Neural cell (in vitro differentiated cells): ENCODE measurements at regions not wholly inside any gene's neighbourhood (a gene's known extent, or its start where the extent isn't known, plus 50 kb on each side); places are given as distances from the start of the nearest gene placed in this dataset.

ENCODE experiments used
- H2AFZ ChIP-seq: fragments of 200-600, 300-800 bp; sonication (generic), shearing (Covaris generic); 2 replicates; pipeline ENCODE4 v1.6.0; 2014; ENCODE audit warnings: low read depth, mild to moderate bottlenecking, antibody characterized with exemption, low read length, moderate library complexity
- H3F3A ChIP-seq: fragments of 200-600 bp; shearing (Covaris generic); 2 replicates; pipeline ENCODE4 v1.6.1; 2016; ENCODE audit warnings: mild to moderate bottlenecking, moderate library complexity, mixed read lengths, antibody characterized with exemption, low read length; ENCODE audit not compliant: insufficient read depth, poor library complexity, severe bottlenecking
- H3K27ac ChIP-seq: fragments of 200-600, 300-800 bp; sonication (generic), shearing (Covaris generic); 2 replicates; pipeline ENCODE4 v1.5.1; 2014; ENCODE audit warnings: mild to moderate bottlenecking, low read length, moderate library complexity
- H3K27me3 ChIP-seq: fragments of 300-800, 200-600 bp; sonication (generic), shearing (Covaris generic); 2 replicates; pipeline ENCODE4 v1.6.0; 2014; ENCODE audit warnings: mild to moderate bottlenecking, low read depth, low read length, moderate library complexity; ENCODE audit not compliant: insufficient read depth
- H3K36me3 ChIP-seq: fragments of 300-800, 200-600 bp; sonication (generic), shearing (Covaris generic); 2 replicates; pipeline ENCODE4 v1.5.1; 2014; ENCODE audit warnings: mild to moderate bottlenecking, antibody characterized with exemption, low read length, moderate library complexity; ENCODE audit not compliant: insufficient read depth
- H3K4me2 ChIP-seq: fragments of 300-800, 200-600 bp; sonication (generic), shearing (Covaris generic); 2 replicates; pipeline ENCODE4 v1.6.0; 2014; ENCODE audit warnings: mild to moderate bottlenecking, low read length
- H3K4me3 ChIP-seq: fragments of 300-800, 200-600 bp; sonication (generic), shearing (Covaris generic); 2 replicates; pipeline ENCODE4 v1.5.1; 2014; ENCODE audit warnings: mild to moderate bottlenecking, low read length, moderate library complexity
- H3K79me2 ChIP-seq: fragments of 200-600 bp; shearing (Covaris generic); replicated peaks from 2 replicates; pipeline ENCODE4 v1.6.0; 2014; ENCODE audit warnings: mild to moderate bottlenecking, low read length, moderate library complexity; ENCODE audit not compliant: insufficient read depth
- H3K9ac ChIP-seq: fragments of 300-800, 200-600 bp; sonication (generic), shearing (Covaris generic); 2 replicates; pipeline ENCODE4 v1.6.1; 2016; ENCODE audit warnings: mild to moderate bottlenecking, low read length, mixed read lengths
- H3K9me2 ChIP-seq: fragments of 200-600 bp; shearing (Covaris generic); 2 replicates; pipeline ENCODE4 v1.6.1; 2016; ENCODE audit warnings: mild to moderate bottlenecking, low read length, mixed read lengths; ENCODE audit not compliant: insufficient read depth
- H3K9me3 ChIP-seq: fragments of 200-600, 300-800 bp; sonication (generic), shearing (Covaris generic); 2 replicates; pipeline ENCODE4 v1.6.1; 2016; ENCODE audit warnings: mild to moderate bottlenecking, mixed run types, low read length, moderate library complexity, mixed read lengths
- H4K20me1 ChIP-seq: fragments of 200-600 bp; shearing (Covaris generic); 2 replicates; pipeline ENCODE4 v1.6.1; 2016; ENCODE audit warnings: mild to moderate bottlenecking, mixed run types; ENCODE audit not compliant: insufficient read depth
- CTCF ChIP-seq: fragments of 450-650 bp; IDR thresholded peaks from 2 replicates; pipeline ENCODE4 v1.5.1; 2014; ENCODE audit warnings: antibody characterized with exemption, mild to moderate bottlenecking, moderate library complexity; ENCODE audit not compliant: poor library complexity, severe bottlenecking
- EP300 ChIP-seq: fragments of 450-650 bp; conservative IDR thresholded peaks from 2 replicates; pipeline ENCODE4 v1.6.1; 2014; ENCODE audit warnings: antibody characterized with exemption, mild to moderate bottlenecking, moderate library complexity; ENCODE audit not compliant: poor library complexity, severe bottlenecking
- EZH2 ChIP-seq: fragments of 200-600, 300-800 bp; shearing (Covaris generic), sonication (generic); IDR thresholded peaks from 2 replicates; pipeline ENCODE4 v1.6.1; 2014; ENCODE audit warnings: antibody characterized with exemption, low read length, borderline replicate concordance, mild to moderate bottlenecking; ENCODE audit not compliant: insufficient read depth, poor library complexity, severe bottlenecking
- MXI1 ChIP-seq: fragments of 450-650 bp; conservative IDR thresholded peaks from 2 replicates; pipeline ENCODE4 v1.6.1; 2014; ENCODE audit warnings: antibody characterized with exemption, mild to moderate bottlenecking; ENCODE audit not compliant: poor library complexity, severe bottlenecking
- POLR2AphosphoS5 ChIP-seq: IDR thresholded peaks from 2 replicates; pipeline ENCODE4 v1.6.1; 2012
- RAD21 ChIP-seq: fragments of 450-650 bp; conservative IDR thresholded peaks from 2 replicates; pipeline ENCODE4 v1.6.1; 2014; ENCODE audit warnings: antibody characterized with exemption, mild to moderate bottlenecking, moderate library complexity
- REST ChIP-seq: IDR thresholded peaks from 2 replicates; pipeline ENCODE4 v1.6.1; 2012; ENCODE audit warnings: borderline replicate concordance
- SMC3 ChIP-seq: fragments of 450-650 bp; conservative IDR thresholded peaks from 2 replicates; pipeline ENCODE4 v1.6.1; 2014; ENCODE audit warnings: antibody characterized with exemption, mild to moderate bottlenecking, moderate library complexity; ENCODE audit not compliant: poor library complexity
- TAF1 ChIP-seq: IDR thresholded peaks from 2 replicates; pipeline ENCODE4 v1.6.1; 2012; ENCODE audit warnings: low read depth

- TF ChIP-seq RAD21 (no peak), POLR2AphosphoS5 (no peak), REST (no peak), SMC3 (no peak), EZH2 (no peak)
- Histone ChIP-seq H3K79me2 (no peaks in the 10 kb centered on the region), H3K27ac (no peak overlapping the region), H3K27me3 (no peaks in the 10 kb centered on the region), H3K9ac (no peak overlapping the region), H4K20me1 (no peaks in the 10 kb centered on the region), H2AFZ (no peak overlapping the region), H3K4me3 (no peak overlapping the region), H3K4me2 (no peak overlapping the region), H3K36me3 (no peaks in the 10 kb centered on the region), H3K9me2 (no peaks in the 10 kb centered on the region), H3K9me3 (no peaks in the 10 kb centered on the region), H3F3A (no peaks in the 10 kb centered on the region)
Observed at GRCh38 chr6:105964979-105965760, 121.0 kb upstream of the PRDM1 start.

- Histone ChIP-seq H3F3A (no peaks in the 10 kb centered on the region), H3K36me3 (no peaks in the 10 kb centered on the region)
Observed at GRCh38 chr6:105954148-105954547, 132.0 kb upstream of the PRDM1 start.

More at GRCh38 chr6:105954148-105954547, 132.0 kb upstream of the PRDM1 start:
- TF ChIP-seq TAF1, result no peak
- TF ChIP-seq EZH2, result no peak
- TF ChIP-seq EP300, result no peak
- TF ChIP-seq POLR2AphosphoS5, result no peak
- TF ChIP-seq MXI1, result no peak
- TF ChIP-seq REST, result no peak
- TF ChIP-seq SMC3, result no peak
- TF ChIP-seq RAD21, result no peak
- no peak for TF ChIP-seq CTCF
- H3K4me2 ChIP-seq, result no peak overlapping the region
- H3K9ac ChIP-seq, result no peak overlapping the region
- no peaks in the 10 kb centered on the region for H3K79me2 ChIP-seq
- no peak overlapping the region for H3K27ac ChIP-seq
- no peak overlapping the region for H2AFZ ChIP-seq
- H3K27me3 ChIP-seq, result no peaks in the 10 kb centered on the region
- no peaks in the 10 kb centered on the region for H4K20me1 ChIP-seq
- H3K4me3 ChIP-seq, result no peak overlapping the region
- no peaks in the 10 kb centered on the region for H3K9me2 ChIP-seq
- no peaks in the 10 kb centered on the region for H3K9me3 ChIP-seq
